Right lung (tissue), 2 donors: ENCODE measurements at regions not wholly inside any gene's neighbourhood (a gene's known extent, or its start where the extent isn't known, plus 50 kb on each side); places are given as distances from the start of the nearest gene placed in this dataset.

Source experiments
- DNase-seq, 2 donors: peaks; one replicate each; pipeline ENCODE4 v3.0.0-alpha.2; 2013

GRCh38 chr11:92317721-92318120, 93.1 kb downstream of the FAT3 start:
- DNase-seq: no peak

GRCh38 chr11:92322225-92322624, 97.6 kb downstream of the FAT3 start:
- no peak for DNase-seq

- no peak for DNase-seq
Measured at GRCh38 chr11:92324890-92325289, 100.3 kb downstream of the FAT3 start.

- DNase-seq: no peak
Measured at GRCh38 chr11:92325416-92325815, 100.8 kb downstream of the FAT3 start.

GRCh38 chr11:92329137-92329536, 104.5 kb downstream of the FAT3 start:
- no peak for DNase-seq

GRCh38 chr11:92329646-92330045, 105.0 kb downstream of the FAT3 start:
- DNase-seq: no peak

- peak; percentile 17 to 23 for DNase-seq
Measured at GRCh38 chr11:92330114-92330513, 105.5 kb downstream of the FAT3 start.

- no peak for DNase-seq
Measured at GRCh38 chr11:92332986-92333385, 108.4 kb downstream of the FAT3 start.

- DNase-seq: no peak
Measured at GRCh38 chr11:92340839-92341238, 116.2 kb downstream of the FAT3 start.

- no peak for DNase-seq
Measured at GRCh38 chr11:92342034-92342720, 117.6 kb downstream of the FAT3 start.

- no peak for DNase-seq
Measured at GRCh38 chr11:92342886-92343285, 118.3 kb downstream of the FAT3 start.

- DNase-seq: no peak
Measured at GRCh38 chr11:92346220-92346619, 121.6 kb downstream of the FAT3 start.

GRCh38 chr11:92347454-92347853, 122.8 kb downstream of the FAT3 start:
- no peak for DNase-seq

- no peak for DNase-seq
Measured at GRCh38 chr11:92349486-92350156, 125.0 kb downstream of the FAT3 start.

- no peak for DNase-seq
Measured at GRCh38 chr11:92357344-92357743, 132.7 kb downstream of the FAT3 start.

- no peak for DNase-seq
Measured at GRCh38 chr11:92357841-92358240, 133.2 kb downstream of the FAT3 start.

- no peak for DNase-seq
Measured at GRCh38 chr11:92361551-92361950, 136.9 kb downstream of the FAT3 start.

GRCh38 chr11:92362989-92363388, 138.4 kb downstream of the FAT3 start:
- DNase-seq: no peak

GRCh38 chr11:92364177-92364576, 139.6 kb downstream of the FAT3 start:
- DNase-seq: no peak

- DNase-seq: no peak
Measured at GRCh38 chr11:92376146-92376599, 151.6 kb downstream of the FAT3 start.

- no peak for DNase-seq
Measured at GRCh38 chr11:92376680-92377079, 152.1 kb downstream of the FAT3 start.

GRCh38 chr11:92380882-92381281, 156.3 kb downstream of the FAT3 start:
- DNase-seq: no peak

- DNase-seq: no peak
Measured at GRCh38 chr11:92382311-92382710, 157.7 kb downstream of the FAT3 start.

- no peak for DNase-seq
Measured at GRCh38 chr11:92383430-92383829, 158.8 kb downstream of the FAT3 start.
